Endodermal cell (in vitro differentiated cells): ENCODE measurements at regions not wholly inside any gene's neighbourhood (a gene's known extent, or its start where the extent isn't known, plus 50 kb on each side); places are given as distances from the start of the nearest gene placed in this dataset.

Experiments used
- DNase-seq: peaks from one replicate; pipeline ENCODE4 v3.0.0-alpha.2; 2017
- H3K27ac ChIP-seq: 2 replicates; pipeline ENCODE4 v1.5.1; 2013; ENCODE audit warnings: mild to moderate bottlenecking, low read depth, low read length, moderate library complexity
- H3K27me3 ChIP-seq: 2 replicates; pipeline ENCODE4 v1.6.1; 2013; ENCODE audit warnings: mild to moderate bottlenecking, low read length, moderate library complexity; ENCODE audit not compliant: insufficient read depth, control insufficient read depth, poor library complexity, severe bottlenecking
- H3K36me3 ChIP-seq: 2 replicates; pipeline ENCODE4 v1.7.0; 2013; ENCODE audit warnings: mild to moderate bottlenecking, low read length, moderate library complexity; ENCODE audit not compliant: control insufficient read depth, insufficient read depth
- H3K4me1 ChIP-seq: one replicate; pipeline ENCODE4 v1.7.0; 2013; ENCODE audit warnings: low read length; ENCODE audit not compliant: control insufficient read depth, insufficient read depth
- H3K4me3 ChIP-seq: 2 replicates; pipeline ENCODE4 v1.5.1; 2013; ENCODE audit warnings: mild to moderate bottlenecking, low read length, moderate library complexity
- H3K9ac ChIP-seq: 2 replicates; pipeline ENCODE4 v1.6.1; 2013; ENCODE audit warnings: mild to moderate bottlenecking, low read length, moderate library complexity; ENCODE audit not compliant: poor library complexity, severe bottlenecking; ENCODE audit errors: extremely low read depth
- H3K9me3 ChIP-seq: 2 replicates; pipeline ENCODE4 v1.6.1; 2013; ENCODE audit warnings: mild to moderate bottlenecking, low read length, moderate library complexity; ENCODE audit not compliant: control insufficient read depth
- H3K27ac Mint-ChIP-seq: 2 replicates; pipeline ENCODE4 v1.8.0; 2020; ENCODE audit warnings: mixed read lengths
- H3K27me3 Mint-ChIP-seq: 2 replicates; pipeline ENCODE4 v1.8.0; 2021; ENCODE audit warnings: mild to moderate bottlenecking, mixed read lengths; ENCODE audit not compliant: insufficient read depth
- H3K36me3 Mint-ChIP-seq: 2 replicates; pipeline ENCODE4 v1.8.0; 2020; ENCODE audit warnings: low read depth, mixed read lengths
- H3K4me1 Mint-ChIP-seq: 2 replicates; pipeline ENCODE4 v1.8.0; 2020; ENCODE audit warnings: mixed read lengths
- H3K4me3 Mint-ChIP-seq: 2 replicates; pipeline ENCODE4 v1.8.0; 2020; ENCODE audit warnings: mild to moderate bottlenecking, moderate library complexity, mixed read lengths
- H3K9me3 Mint-ChIP-seq: 2 replicates; pipeline ENCODE4 v1.8.0; 2020; ENCODE audit warnings: mild to moderate bottlenecking, mixed read lengths
- WGBS, 2 experiments: methylation state at CpG; one replicate each; pipeline versions ENCODE4 v1.1.5 to v1.1.7; 2013; ENCODE audit warnings: missing lambda C conversion rate in 2 of 2, mixed read lengths in 1 of 2; ENCODE audit not compliant: insufficient coverage in 1 of 2, insufficient read length in 1 of 2; 5-methylcytosine and 5-hydroxymethylcytosine counted together
- TF ChIP-seq, protein P1 (sequence below): fragments of 200-600 bp; sonication (generic); conservative IDR thresholded peaks from 2 replicates; pipeline ENCODE4 v1.5.0; 2021; ENCODE audit warnings: antibody characterized with exemption, mild to moderate bottlenecking

DNA sequence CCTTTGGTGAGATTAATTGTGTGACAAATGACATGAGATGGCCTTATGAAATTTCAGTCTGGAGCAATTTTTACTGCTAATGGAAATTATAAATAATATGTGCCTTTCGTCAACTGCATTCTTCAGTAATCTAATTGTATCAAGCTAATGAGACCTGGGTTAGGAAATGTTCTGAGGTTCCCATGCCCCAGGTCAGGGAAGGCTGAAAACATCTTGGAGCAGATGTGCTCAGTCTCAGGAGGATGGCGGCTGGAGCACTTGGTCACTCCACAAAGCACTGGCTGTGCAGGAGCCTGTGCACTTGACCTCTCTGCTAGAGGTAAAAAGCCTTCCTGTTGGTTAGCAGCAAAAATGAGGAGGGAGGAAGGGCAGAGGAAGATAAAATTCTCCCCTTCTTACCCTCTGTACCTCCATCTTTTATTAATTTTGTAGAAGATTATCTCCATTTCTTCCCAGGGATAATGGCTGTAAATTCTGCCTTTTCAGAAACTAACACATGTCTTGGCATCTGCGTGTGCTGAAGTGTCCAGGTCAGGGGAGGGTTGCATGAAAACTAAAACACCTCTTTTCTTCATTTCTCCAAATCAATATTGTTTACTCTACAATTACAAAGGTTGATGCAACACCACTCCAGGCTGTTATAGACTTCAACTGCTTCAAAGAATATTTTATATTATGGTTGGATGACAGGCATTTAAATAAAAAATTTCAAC is 1606.4 kb upstream of the ACVR2A start:
- WGBS, 2 experiments = 96 to 100% methylated on average over 1 to 3 of the region's 3 CpGs
- no peaks in the 10 kb centered on the region for H3K27me3 Mint-ChIP-seq

GRCh38 chr2:146235158-146235557 is 1609.7 kb upstream of the ACVR2A start:
- Histone ChIP-seq H3K9ac (no peak overlapping the region), H3K36me3 (no peaks in the 10 kb centered on the region), H3K4me3 (no peak overlapping the region), H3K27me3 (no peaks in the 10 kb centered on the region), H3K4me1 (no peaks in the 10 kb centered on the region), H3K9me3 (no peaks in the 10 kb centered on the region), H3K27ac (no peak overlapping the region)
- 97 to 100% methylated on average over 1 to 2 of the region's 3 CpGs for WGBS, 2 experiments
- H3K4me1 Mint-ChIP-seq = peaks cover 5% of the 10 kb centered on the region
- no peaks in the 10 kb centered on the region for H3K9me3 Mint-ChIP-seq
- no peak for DNase-seq
- H3K36me3 Mint-ChIP-seq = no peaks in the 10 kb centered on the region
- H3K27me3 Mint-ChIP-seq = no peaks in the 10 kb centered on the region
- TF ChIP-seq, protein P1, sequence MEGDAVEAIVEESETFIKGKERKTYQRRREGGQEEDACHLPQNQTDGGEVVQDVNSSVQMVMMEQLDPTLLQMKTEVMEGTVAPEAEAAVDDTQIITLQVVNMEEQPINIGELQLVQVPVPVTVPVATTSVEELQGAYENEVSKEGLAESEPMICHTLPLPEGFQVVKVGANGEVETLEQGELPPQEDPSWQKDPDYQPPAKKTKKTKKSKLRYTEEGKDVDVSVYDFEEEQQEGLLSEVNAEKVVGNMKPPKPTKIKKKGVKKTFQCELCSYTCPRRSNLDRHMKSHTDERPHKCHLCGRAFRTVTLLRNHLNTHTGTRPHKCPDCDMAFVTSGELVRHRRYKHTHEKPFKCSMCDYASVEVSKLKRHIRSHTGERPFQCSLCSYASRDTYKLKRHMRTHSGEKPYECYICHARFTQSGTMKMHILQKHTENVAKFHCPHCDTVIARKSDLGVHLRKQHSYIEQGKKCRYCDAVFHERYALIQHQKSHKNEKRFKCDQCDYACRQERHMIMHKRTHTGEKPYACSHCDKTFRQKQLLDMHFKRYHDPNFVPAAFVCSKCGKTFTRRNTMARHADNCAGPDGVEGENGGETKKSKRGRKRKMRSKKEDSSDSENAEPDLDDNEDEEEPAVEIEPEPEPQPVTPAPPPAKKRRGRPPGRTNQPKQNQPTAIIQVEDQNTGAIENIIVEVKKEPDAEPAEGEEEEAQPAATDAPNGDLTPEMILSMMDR = no peak
- no peak overlapping the region for H3K27ac Mint-ChIP-seq
- H3K4me3 Mint-ChIP-seq = no peak overlapping the region

More for the DNA sequence above, 1606.4 kb upstream of the ACVR2A start:
- Mint-ChIP-seq H3K4me1 (peaks cover 11% of the 10 kb centered on the region), H3K27ac (no peak overlapping the region), H3K4me3 (no peak overlapping the region), H3K36me3 (no peaks in the 10 kb centered on the region), H3K9me3 (no peaks in the 10 kb centered on the region)
- no peak overlapping the region for H3K27ac ChIP-seq
- H3K9me3 ChIP-seq = no peaks in the 10 kb centered on the region
- DNase-seq = no peak
- TF ChIP-seq, protein P1 = no peak
- no peak overlapping the region for H3K4me3 ChIP-seq
- H3K4me1 ChIP-seq = no peaks in the 10 kb centered on the region
- H3K9ac ChIP-seq = no peak overlapping the region
- H3K27me3 ChIP-seq = no peaks in the 10 kb centered on the region
- H3K36me3 ChIP-seq = no peaks in the 10 kb centered on the region

- Histone ChIP-seq H3K36me3 (no peaks in the 10 kb centered on the region), H3K9me3 (no peaks in the 10 kb centered on the region), H3K27ac (no peak overlapping the region), H3K4me3 (no peak overlapping the region), H3K9ac (no peak overlapping the region), H3K27me3 (no peaks in the 10 kb centered on the region), H3K4me1 (no peaks in the 10 kb centered on the region)
- H3K4me1 Mint-ChIP-seq = peaks cover 2% of the 10 kb centered on the region
- no peak overlapping the region for H3K27ac Mint-ChIP-seq
- H3K36me3 Mint-ChIP-seq = no peaks in the 10 kb centered on the region
- 97 to 100% methylated on average over 1 to 4 of the region's 4 CpGs for WGBS, 2 experiments
- TF ChIP-seq, protein P1 = no peak
- DNase-seq = no peak
- no peak overlapping the region for H3K4me3 Mint-ChIP-seq
- H3K27me3 Mint-ChIP-seq = no peaks in the 10 kb centered on the region
- H3K9me3 Mint-ChIP-seq = no peaks in the 10 kb centered on the region
These were observed 1615.2 kb upstream of the ACVR2A start for GRCh38 chr2:146229508-146230155.
